ENCODE measurements at regions not wholly inside any gene's neighbourhood (a gene's known extent, or its start where the extent isn't known, plus 50 kb on each side); places are given as distances from the start of the nearest gene placed in this dataset.
"Not testable (repeated sequence)": the region's sequence is repeated elsewhere in the genome, so short reads cannot be mapped to it uniquely, and the experiment has no call there.

GRCh38 chr7:10648289-10648688 lies 325.4 kb upstream of the PHF14 start:
- Histone ChIP-seq H4K20me1 (ENCODE audit: low read depth) (no peaks in the 10 kb centered on the region), H3K27ac (no peak overlapping the region), H2AFZ (replicated peaks) (no peak overlapping the region), H3K79me2 (ENCODE audit: low read depth) (no peaks in the 10 kb centered on the region), H3K9me3 (ENCODE audit: low read depth) (no peaks in the 10 kb centered on the region), H3K9ac (no peak overlapping the region), H3K27me3 (no peaks in the 10 kb centered on the region), H3K4me1 (no peaks in the 10 kb centered on the region), H3F3A (ENCODE audit: low read depth) (no peaks in the 10 kb centered on the region), H3K4me3 (no peak overlapping the region), H3K4me2 (no peak overlapping the region), H3K36me3 (no peaks in the 10 kb centered on the region)
- no peak overlapping the region for H3K4me3 Mint-ChIP-seq
- no peak for DNase-seq (ENCODE audit: low spot score)
- H3K9me3 Mint-ChIP-seq: no peaks in the 10 kb centered on the region
- H3K4me1 Mint-ChIP-seq: peaks cover 14% of the 10 kb centered on the region
- no peaks in the 10 kb centered on the region for H3K36me3 Mint-ChIP-seq
- TF ChIP-seq CTCF (IDR thresholded peaks at IDR 0.05) (no peak), EZH2 (IDR thresholded peaks at IDR 0.05) (no peak), EZH2phosphoT487 (IDR thresholded peaks at IDR 0.05) (no peak)
- H3K27me3 Mint-ChIP-seq (ENCODE audit: insufficient read depth, low read depth): peaks cover 2% of the 10 kb centered on the region
- H3K27ac Mint-ChIP-seq: no peak overlapping the region

- H3K27ac Mint-ChIP-seq; H3F3A ChIP-seq (ENCODE audit: low read depth); H3K36me3 Mint-ChIP-seq; H3K9me3 ChIP-seq (ENCODE audit: low read depth); H3K27me3 ChIP-seq; H3K4me3 Mint-ChIP-seq; H3K27me3 Mint-ChIP-seq (ENCODE audit: insufficient read depth, low read depth); DNase-seq (ENCODE audit: low spot score); H3K9ac ChIP-seq; H3K36me3 ChIP-seq; H3K4me3 ChIP-seq; H3K79me2 ChIP-seq (ENCODE audit: low read depth); H2AFZ ChIP-seq (replicated peaks); H3K4me2 ChIP-seq; H3K9me3 Mint-ChIP-seq; H3K4me1 Mint-ChIP-seq; H3K27ac ChIP-seq; H4K20me1 ChIP-seq (ENCODE audit: low read depth); H3K4me1 ChIP-seq: not testable (repeated sequence)
These were observed 324.6 kb upstream of the PHF14 start for GRCh38 chr7:10649120-10649519.

GRCh38 chr7:10655031-10655430 lies 318.6 kb upstream of the PHF14 start:
- Mint-ChIP-seq H3K4me3 (no peak overlapping the region), H3K27ac (no peak overlapping the region)

GRCh38 chr7:10657201-10657600 lies 316.5 kb upstream of the PHF14 start:
- no peaks in the 10 kb centered on the region for H3K79me2 ChIP-seq (ENCODE audit: low read depth)
- H3K36me3 ChIP-seq: no peaks in the 10 kb centered on the region
- H3K4me1 Mint-ChIP-seq: peaks cover under 1% of the 10 kb centered on the region
- H3K4me1 ChIP-seq: peaks cover 2% of the 10 kb centered on the region
- H3K4me2 ChIP-seq: no peak overlapping the region
- H3K27me3 Mint-ChIP-seq (ENCODE audit: insufficient read depth, low read depth): no peaks in the 10 kb centered on the region
- H4K20me1 ChIP-seq (ENCODE audit: low read depth): no peaks in the 10 kb centered on the region
- no peak overlapping the region for H3K27ac Mint-ChIP-seq
- TF ChIP-seq EZH2 (IDR thresholded peaks at IDR 0.05) (no peak), EZH2phosphoT487 (IDR thresholded peaks at IDR 0.05) (no peak), CTCF (IDR thresholded peaks at IDR 0.05) (no peak)
- H3K9me3 Mint-ChIP-seq: no peaks in the 10 kb centered on the region
- H2AFZ ChIP-seq (replicated peaks): peak overlapping the region; percentile 60
- H3K27ac ChIP-seq: no peak overlapping the region
- DNase-seq (ENCODE audit: low spot score): no peak
- H3F3A ChIP-seq (ENCODE audit: low read depth): no peaks in the 10 kb centered on the region
- H3K36me3 Mint-ChIP-seq: no peaks in the 10 kb centered on the region
- no peak overlapping the region for H3K9ac ChIP-seq
- H3K27me3 ChIP-seq: no peaks in the 10 kb centered on the region
- no peak overlapping the region for H3K4me3 ChIP-seq
- no peaks in the 10 kb centered on the region for H3K9me3 ChIP-seq (ENCODE audit: low read depth)
- H3K4me3 Mint-ChIP-seq: no peak overlapping the region

More at GRCh38 chr7:10655031-10655430, 318.6 kb upstream of the PHF14 start:
- H3K36me3 Mint-ChIP-seq: no peaks in the 10 kb centered on the region
- peaks cover under 1% of the 10 kb centered on the region for H3K27me3 Mint-ChIP-seq (ENCODE audit: insufficient read depth, low read depth)
- Histone ChIP-seq H3K79me2 (ENCODE audit: low read depth) (no peaks in the 10 kb centered on the region), H4K20me1 (ENCODE audit: low read depth) (no peaks in the 10 kb centered on the region), H3K27me3 (no peaks in the 10 kb centered on the region), H3K9me3 (ENCODE audit: low read depth) (no peaks in the 10 kb centered on the region), H3K27ac (no peak overlapping the region), H3K9ac (no peak overlapping the region), H3F3A (ENCODE audit: low read depth) (no peaks in the 10 kb centered on the region), H2AFZ (replicated peaks) (no peak overlapping the region), H3K4me3 (no peak overlapping the region), H3K36me3 (no peaks in the 10 kb centered on the region), H3K4me2 (no peak overlapping the region), H3K4me1 (peaks cover 2% of the 10 kb centered on the region)
- TF ChIP-seq EZH2phosphoT487 (IDR thresholded peaks at IDR 0.05): no peak
- no peak for TF ChIP-seq CTCF (IDR thresholded peaks at IDR 0.05)
- no peak for TF ChIP-seq EZH2 (IDR thresholded peaks at IDR 0.05)
- H3K9me3 Mint-ChIP-seq: no peaks in the 10 kb centered on the region
- DNase-seq (ENCODE audit: low spot score): no peak
- H3K4me1 Mint-ChIP-seq: peaks cover 3% of the 10 kb centered on the region
